ENCODE measurements at regions not wholly inside any gene's neighbourhood (a gene's known extent, or its start where the extent isn't known, plus 50 kb on each side); places are given as distances from the start of the nearest gene placed in this dataset.

DNA sequence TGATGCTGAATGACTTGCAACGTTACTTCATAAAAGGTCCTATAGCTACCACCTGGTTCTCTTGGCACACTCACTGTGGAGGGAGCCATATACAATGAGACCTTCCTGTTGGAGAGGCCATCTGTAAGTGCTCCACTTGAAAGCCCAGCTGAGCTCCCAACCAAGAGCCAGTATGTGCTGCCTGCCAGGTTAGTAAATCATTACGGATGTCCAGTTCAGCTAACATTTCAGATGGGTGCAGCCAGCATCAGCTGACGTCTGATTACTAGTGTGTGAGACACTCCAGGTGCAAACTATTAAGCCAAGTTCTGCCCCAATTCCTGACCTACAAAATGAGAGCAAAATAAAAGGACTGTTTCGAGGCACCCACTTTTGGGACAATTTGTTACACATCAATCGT is 274.4 kb upstream of the ROBO2 start:
- Histone ChIP-seq H4K5ac (ENCODE audit: insufficient read length, low read depth, low read length) (no peak overlapping the region), H3K79me1 (ENCODE audit: low read depth, low read length) (no peaks in the 10 kb centered on the region), H3K4me2 (ENCODE audit: insufficient read depth in 1 of 2, low read depth in 2 of 2, low read length in 2 of 2) (no peak overlapping the region), H4K20me1 (replicated peaks in 1 of 2; ENCODE audit: control insufficient read depth in 1 of 2, insufficient read depth in 2 of 2, low read length in 2 of 2) (no peaks in the 10 kb centered on the region), H2BK120ac (replicated peaks; ENCODE audit: low read depth, low read length) (no peak overlapping the region), H3K79me2 (ENCODE audit: control insufficient read depth in 1 of 2, insufficient read depth in 2 of 2, low read length in 2 of 2) (no peaks in the 10 kb centered on the region), H2AK5ac (ENCODE audit: low read depth, low read length) (no peak overlapping the region), H3K36me3 (ENCODE audit: control insufficient read depth in 2 of 4, insufficient read depth in 4 of 4, low read length in 3 of 4) (no peaks in the 10 kb centered on the region), H3K18ac (ENCODE audit: extremely low read depth, low read length) (no peak overlapping the region), H2BK12ac (ENCODE audit: low read depth, low read length) (no peak overlapping the region), H3K4ac (replicated peaks; ENCODE audit: insufficient read length, low read depth, low read length) (no peak overlapping the region), H3K23me2 (ENCODE audit: low read depth, low read length) (no peaks in the 10 kb centered on the region), H2BK5ac (ENCODE audit: low read depth, low read length) (no peak overlapping the region), H4K91ac (replicated peaks; ENCODE audit: insufficient read length, low read length) (no peak overlapping the region), H3K23ac (ENCODE audit: insufficient read length) (no peak overlapping the region), H3K9me3 (ENCODE audit: insufficient read depth in 2 of 2, low read depth in 1 of 2, low read length in 1 of 2) (no peaks in the 10 kb centered on the region), H4K8ac (ENCODE audit: extremely low read depth, insufficient read depth, low read length) (no peak overlapping the region), H3K4me3 (ENCODE audit: extremely low read depth in 1 of 4, insufficient read depth in 2 of 4, low read depth in 3 of 4, low read length in 4 of 4) (no peak overlapping the region), H3K4me1 (replicated peaks in 1 of 4; ENCODE audit: control insufficient read depth in 3 of 4, insufficient read depth in 4 of 4, low read length in 3 of 4) (no peaks in the 10 kb centered on the region), H3K9ac (replicated peaks in 1 of 4; ENCODE audit: extremely low read depth in 1 of 4, low read depth in 3 of 4, low read length in 3 of 4) (no peak overlapping the region), H3K56ac (replicated peaks; ENCODE audit: insufficient read length, low read depth, low read length) (no peak overlapping the region), H2BK15ac (ENCODE audit: low read length) (no peak overlapping the region), H3K27ac (ENCODE audit: low read depth, low read length) (no peak overlapping the region), H3K14ac (ENCODE audit: insufficient read length) (no peak overlapping the region), H2AFZ (ENCODE audit: low read length) (no peak overlapping the region), H3K27me3 (replicated peaks in 1 of 4; ENCODE audit: control insufficient read depth in 3 of 4, extremely low read depth in 1 of 4, insufficient read depth in 3 of 4, low read length in 3 of 4) (no peaks in the 10 kb centered on the region), H2BK20ac (ENCODE audit: low read length) (no peak overlapping the region)
- POLR2A ChIA-PET (ENCODE audit: partially characterized antibody), result no interaction called here
- no peak for FAIRE-seq
- DNase-seq (ENCODE audit: low read depth in 1 of 2, low spot score in 2 of 2), result no peak
- WGBS, 2 experiments (ENCODE audit: extremely low coverage in 1 of 2, insufficient coverage in 1 of 2, insufficient read length in 1 of 2, insufficient replicate concordance in 2 of 2, low coverage in 1 of 2, low lambda C conversion rate in 2 of 2, missing lambda C conversion rate in 1 of 2), result 85% methylated on average over 5 of the region's 5 CpGs; no CpG with 5 or more reads in 1 of the 2 experiments
- CTCF ChIA-PET (ENCODE audit: partially characterized antibody), result interaction anchor here (1.1 kb wide), 1 partner anchor 11 kb away, joined by 4 read pairs; no protein-coding TSS in a partner anchor
- no peak for TF ChIP-seq SAP30 (IDR thresholded peaks at IDR 0.05; ENCODE audit: insufficient read depth, insufficient replicate concordance, low read length)
- no peak for TF ChIP-seq GTF2F1 (IDR thresholded peaks at IDR 0.05; ENCODE audit: borderline replicate concordance, low read depth, low read length)
- TF ChIP-seq MAFK (IDR thresholded peaks at IDR 0.05; ENCODE audit: low read depth, low read length), result no peak
- TF ChIP-seq, protein P1, sequence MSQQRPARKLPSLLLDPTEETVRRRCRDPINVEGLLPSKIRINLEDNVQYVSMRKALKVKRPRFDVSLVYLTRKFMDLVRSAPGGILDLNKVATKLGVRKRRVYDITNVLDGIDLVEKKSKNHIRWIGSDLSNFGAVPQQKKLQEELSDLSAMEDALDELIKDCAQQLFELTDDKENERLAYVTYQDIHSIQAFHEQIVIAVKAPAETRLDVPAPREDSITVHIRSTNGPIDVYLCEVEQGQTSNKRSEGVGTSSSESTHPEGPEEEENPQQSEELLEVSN (IDR thresholded peaks at IDR 0.05), result no peak
- TF ChIP-seq GABPA (IDR thresholded peaks at IDR 0.05; ENCODE audit: borderline replicate concordance, insufficient read depth, low read length), result no peak
- TF ChIP-seq BCL11A (IDR thresholded peaks at IDR 0.05; ENCODE audit: low read depth in 2 of 2, low read length in 2 of 2), result no peak

All from H1 (cell line).